Prostate gland (tissue), 2 donors: ENCODE measurements at regions not wholly inside any gene's neighbourhood (a gene's known extent, or its start where the extent isn't known, plus 50 kb on each side); places are given as distances from the start of the nearest gene placed in this dataset.

ENCODE experiments used
- DNase-seq: peaks from one replicate; pipeline ENCODE4 v3.0.0-alpha.2; 2019; ENCODE audit warnings: low spot score
- H3K27ac ChIP-seq, 2 donors: fragments of 200-600 bp; sonication (generic); 2 replicates each; pipeline ENCODE4 v1.5.1; 2017 to 2019
- H3K27me3 ChIP-seq: fragments of 200-600 bp; sonication (generic); replicated peaks from 2 replicates; pipeline ENCODE4 v1.5.1; 2019; ENCODE audit not compliant: insufficient read depth
- H3K36me3 ChIP-seq, 2 donors: fragments of 200-600 bp; sonication (generic); 1 replicate in 1 of 2; 2 replicates in 1 of 2; pipeline versions ENCODE4 v1.5.1 to v1.8.1; 2017 to 2019
- H3K4me1 ChIP-seq: fragments of 200-600 bp; sonication (generic); replicated peaks from 2 replicates; pipeline ENCODE4 v1.5.1; 2019
- H3K4me3 ChIP-seq, 2 donors: fragments of 200-600 bp; sonication (generic); 2 replicates each; pipeline ENCODE4 v1.5.1; 2017 to 2019
- H3K9me3 ChIP-seq: fragments of 200-600 bp; sonication (generic); 2 replicates; pipeline ENCODE4 v1.5.1; 2017
- CTCF ChIP-seq, 4 experiments: fragments of 200-600 bp in 2 of 4; fragments of 450-650 bp in 2 of 4; sonication (generic) in 2 of 4; IDR thresholded peaks; 1 replicate in 3 of 4; 2 replicates in 1 of 4; pipeline ENCODE4 v1.5.1; 2016 to 2019; ENCODE audit warnings: antibody characterized with exemption in 4 of 4, mild to moderate bottlenecking in 2 of 4, moderate library complexity in 2 of 4
- POLR2A ChIP-seq: fragments of 450-650 bp; IDR thresholded peaks from one replicate; pipeline ENCODE4 v1.6.1; 2016; ENCODE audit warnings: antibody characterized with exemption, mild to moderate bottlenecking
- POLR2AphosphoS5 ChIP-seq: sonication (generic); formaldehyde crosslinking; IDR thresholded peaks from one replicate; pipeline ENCODE4 v1.6.1; 2017; ENCODE audit warnings: antibody characterized with exemption
- WGBS: methylation state at CpG from one replicate; pipeline ENCODE4 v1.1.5; 2018; 5-methylcytosine and 5-hydroxymethylcytosine counted together
- intact Hi-C: fragments of 100-400 bp; cut with DNase I; formaldehyde crosslinking; loops from one replicate; pipeline ENCODE4 v1.14.2; 2022

GRCh38 chr9:13380903-13381302 lies 101.4 kb upstream of the MPDZ start:
- no peaks in the 10 kb centered on the region for H3K27me3 ChIP-seq
- TF ChIP-seq CTCF (IDR thresholded peaks at IDR 0.05): no peak
- no peak for TF ChIP-seq POLR2A
- TF ChIP-seq POLR2AphosphoS5: no peak
- no peaks in the 10 kb centered on the region for H3K36me3 ChIP-seq
- H3K4me1 ChIP-seq: no peaks in the 10 kb centered on the region
- intact Hi-C loops: no loop called here
- 94% methylated on average over 3 of the region's 3 CpGs for WGBS
- no peak for DNase-seq
- H3K4me3 ChIP-seq: no peak overlapping the region
- H3K9me3 ChIP-seq: no peaks in the 10 kb centered on the region
- no peak overlapping the region for H3K27ac ChIP-seq

GRCh38 chr9:13378154-13378553 lies 98.7 kb upstream of the MPDZ start:
- H3K27ac ChIP-seq: no peak overlapping the region
- H3K27me3 ChIP-seq: no peaks in the 10 kb centered on the region
- no peaks in the 10 kb centered on the region for H3K9me3 ChIP-seq
- intact Hi-C loops: no loop called here
- no peak overlapping the region for H3K4me3 ChIP-seq
- no peak for DNase-seq
- TF ChIP-seq POLR2A (no peak), CTCF (IDR thresholded peaks at IDR 0.05) (no peak), POLR2AphosphoS5 (no peak)
- H3K4me1 ChIP-seq: no peaks in the 10 kb centered on the region
- H3K36me3 ChIP-seq: no peaks in the 10 kb centered on the region
- WGBS: 26% methylated on average over 2 of the region's 2 CpGs

GRCh38 chr9:13377171-13377925 lies 97.9 kb upstream of the MPDZ start:
- WGBS: 48% methylated on average over 3 of the region's 3 CpGs
- intact Hi-C loops: no loop called here
- H3K27me3 ChIP-seq: no peaks in the 10 kb centered on the region
- TF ChIP-seq POLR2A: no peak
- no peak for TF ChIP-seq CTCF (IDR thresholded peaks at IDR 0.05)
- TF ChIP-seq POLR2AphosphoS5: no peak
- DNase-seq: no peak
- H3K27ac ChIP-seq: no peak overlapping the region
- H3K9me3 ChIP-seq: no peaks in the 10 kb centered on the region
- H3K4me1 ChIP-seq: no peaks in the 10 kb centered on the region
- H3K36me3 ChIP-seq: no peaks in the 10 kb centered on the region
- H3K4me3 ChIP-seq: no peak overlapping the region

- TF ChIP-seq CTCF (IDR thresholded peaks at IDR 0.05) (no peak), POLR2A (no peak), POLR2AphosphoS5 (no peak)
- Histone ChIP-seq H3K9me3 (no peaks in the 10 kb centered on the region), H3K36me3 (no peaks in the 10 kb centered on the region), H3K27me3 (no peaks in the 10 kb centered on the region), H3K4me1 (no peaks in the 10 kb centered on the region), H3K27ac (no peak overlapping the region), H3K4me3 (no peak overlapping the region)
- DNase-seq: no peak
- 48% methylated on average over 1 of the region's 1 CpG for WGBS
- intact Hi-C loops: no loop called here
Measured at GRCh38 chr9:13372510-13372909, 93.0 kb upstream of the MPDZ start.

- no peak for DNase-seq
- Histone ChIP-seq H3K27ac (no peak overlapping the region), H3K4me3 (no peak overlapping the region), H3K36me3 (no peaks in the 10 kb centered on the region), H3K4me1 (no peaks in the 10 kb centered on the region), H3K27me3 (no peaks in the 10 kb centered on the region), H3K9me3 (no peaks in the 10 kb centered on the region)
- 79% methylated on average over 4 of the region's 4 CpGs for WGBS
- intact Hi-C loops: no loop called here
- no peak for TF ChIP-seq POLR2AphosphoS5
- no peak for TF ChIP-seq CTCF (IDR thresholded peaks at IDR 0.05)
- TF ChIP-seq POLR2A: no peak
Measured at GRCh38 chr9:13369431-13369830, 89.9 kb upstream of the MPDZ start.
